Activated B cell treated with CpG ODN at 0.5 μM for 24 hours (primary cell): ENCODE measurements at regions not wholly inside any gene's neighbourhood (a gene's known extent, or its start where the extent isn't known, plus 50 kb on each side); places are given as distances from the start of the nearest gene placed in this dataset.

Source experiments
- ATAC-seq: fragments of 200-7000 bp; cut with Tn5 transposase; one replicate; pipeline ENCODE4 v1.10.0; 2021; ENCODE audit warnings: low read depth, mild to moderate bottlenecking, moderate library complexity
- CTCF ChIA-PET: fragments of 350-600 bp; sonication (Branson Sonifier 250); formaldehyde crosslinking; loops from one replicate; lab custom pipeline; 2021; ENCODE audit warnings: antibody characterized with exemption; lab: Charles Lee
- POLR2A ChIA-PET: fragments of 350-600 bp; sonication (Branson Sonifier 250); formaldehyde crosslinking; loops from one replicate; lab custom pipeline; 2021; ENCODE audit warnings: antibody characterized with exemption; lab: Charles Lee
- DNase-seq: peaks from one replicate; pipeline ENCODE4 v3.0.0; 2022
- H3K27ac Mint-ChIP-seq: one replicate; pipeline ENCODE4 v1.8.0; 2020; ENCODE audit warnings: mixed read lengths
- H3K27me3 Mint-ChIP-seq: one replicate; pipeline ENCODE4 v1.8.0; 2021; ENCODE audit warnings: mixed read lengths
- H3K36me3 Mint-ChIP-seq: one replicate; pipeline ENCODE4 v1.8.0; 2021; ENCODE audit warnings: low read depth, mixed read lengths
- H3K4me1 Mint-ChIP-seq: one replicate; pipeline ENCODE4 v1.8.0; 2021; ENCODE audit warnings: mixed read lengths
- H3K4me3 Mint-ChIP-seq: one replicate; pipeline ENCODE4 v1.8.0; 2020; ENCODE audit warnings: mild to moderate bottlenecking, mixed read lengths
- H3K9me3 Mint-ChIP-seq: one replicate; pipeline ENCODE4 v1.8.0; 2020; ENCODE audit warnings: mixed read lengths
- CTCF ChIP-seq: fragments of 200-600 bp; IDR thresholded peaks from one replicate; pipeline ENCODE4 v1.8.0; 2022; ENCODE audit warnings: antibody characterized with exemption, mild to moderate bottlenecking
- intact Hi-C: fragments of 100-400 bp; cut with micrococcal nuclease; formaldehyde crosslinking; loops from one replicate; pipeline ENCODE4 v1.15.1; 2024

GRCh38 chr2:196244516-196244915, 73.1 kb upstream of the STK17B start:
- ChIA-PET CTCF (interaction anchor here (7.1 kb wide), 1 partner anchor 15 kb away, joined by 27 read pairs; no protein-coding TSS in a partner anchor), POLR2A (interaction anchor here (0.5 to 15.8 kb wide), 6 partner anchors 16 to 92 kb away, joined by 3 to 543 read pairs (median 4); partner anchors contain the start of gene STK17B)
- H3K27me3 Mint-ChIP-seq = no peaks in the 10 kb centered on the region
- no peak for DNase-seq
- TF ChIP-seq CTCF = no peak
- H3K4me1 Mint-ChIP-seq = peaks cover 81% of the 10 kb centered on the region
- H3K36me3 Mint-ChIP-seq = no peaks in the 10 kb centered on the region
- no peaks in the 10 kb centered on the region for H3K9me3 Mint-ChIP-seq
- intact Hi-C loops = loop anchor here (10.0 kb wide), 2 partner anchors 890 to 960 kb away; no protein-coding TSS in a partner anchor
- H3K4me3 Mint-ChIP-seq = no peak overlapping the region
- H3K27ac Mint-ChIP-seq = peak overlapping the region; percentile 26
- ATAC-seq = no peak

GRCh38 chr2:196244966-196245365, 73.6 kb upstream of the STK17B start:
- TF ChIP-seq CTCF = no peak

GRCh38 chr2:196245378-196246140, 74.2 kb upstream of the STK17B start:
- Mint-ChIP-seq H3K4me1 (peaks cover 81% of the 10 kb centered on the region), H3K36me3 (no peaks in the 10 kb centered on the region), H3K27me3 (no peaks in the 10 kb centered on the region), H3K27ac (peak overlapping the region; percentile 57), H3K4me3 (no peak overlapping the region), H3K9me3 (no peaks in the 10 kb centered on the region)
- ChIA-PET POLR2A (interaction anchor here (0.6 to 15.8 kb wide), 6 partner anchors 25 to 1050 kb away, joined by 3 to 543 read pairs (median 4); partner anchors contain the start of gene STK17B), CTCF (interaction anchor here (0.8 to 7.1 kb wide), 2 partner anchors 14 to 27 kb away, joined by 3 to 27 read pairs; no protein-coding TSS in a partner anchor)
- DNase-seq (no peak), ATAC-seq (no peak)
- intact Hi-C loops = loop anchor here (10.0 kb wide), 2 partner anchors 889 to 959 kb away; no protein-coding TSS in a partner anchor
- TF ChIP-seq CTCF = no peak

More at GRCh38 chr2:196244966-196245365, 73.6 kb upstream of the STK17B start:
- ChIA-PET POLR2A (interaction anchor here (0.5 to 15.8 kb wide), 4 partner anchors 15 to 92 kb away, joined by 3 to 543 read pairs (median 6); partner anchors contain the start of gene STK17B), CTCF (interaction anchor here (0.8 to 7.1 kb wide), 2 partner anchors 15 to 26 kb away, joined by 3 to 27 read pairs; no protein-coding TSS in a partner anchor)
- intact Hi-C loops = loop anchor here (10.0 kb wide), 2 partner anchors 890 to 960 kb away; no protein-coding TSS in a partner anchor
- DNase-seq (no peak), ATAC-seq (no peak)
- no peak overlapping the region for H3K4me3 Mint-ChIP-seq
- H3K27me3 Mint-ChIP-seq = no peaks in the 10 kb centered on the region
- peaks cover 81% of the 10 kb centered on the region for H3K4me1 Mint-ChIP-seq
- H3K27ac Mint-ChIP-seq = no peak overlapping the region
- no peaks in the 10 kb centered on the region for H3K9me3 Mint-ChIP-seq
- H3K36me3 Mint-ChIP-seq = no peaks in the 10 kb centered on the region

GRCh38 chr2:196247114-196247975, 76.0 kb upstream of the STK17B start:
- DNase-seq (no peak), ATAC-seq (no peak)
- ChIA-PET POLR2A (interaction anchor here (0.6 to 15.8 kb wide), 15 partner anchors 8 to 687 kb away, joined by 3 to 543 read pairs (median 7); partner anchors contain the start of gene STK17B), CTCF (interaction anchor here (0.7 to 7.1 kb wide), 5 partner anchors 12 to 169 kb away, joined by 3 to 27 read pairs (median 8); no protein-coding TSS in a partner anchor)
- Mint-ChIP-seq H3K4me3 (no peak overlapping the region), H3K36me3 (no peaks in the 10 kb centered on the region), H3K27ac (peak overlapping the region; percentile 91), H3K9me3 (no peaks in the 10 kb centered on the region), H3K4me1 (peaks cover 78% of the 10 kb centered on the region), H3K27me3 (no peaks in the 10 kb centered on the region)
- intact Hi-C loops = loop anchor here (10.0 kb wide), 2 partner anchors 887 to 957 kb away; no protein-coding TSS in a partner anchor
- no peak for TF ChIP-seq CTCF
